SK-N-SH (cell line): ENCODE measurements at regions not wholly inside any gene's neighbourhood (a gene's known extent, or its start where the extent isn't known, plus 50 kb on each side); places are given as distances from the start of the nearest gene placed in this dataset.

Experiments
- CTCF ChIA-PET: fragments of 300-600, 350-600 bp; formaldehyde crosslinking; extraction: SDS; loops from one replicate; lab custom pipeline; 2021; lab: Yijun Ruan, JAX
- POLR2A ChIA-PET: fragments of 350-600 bp; sonication (Branson Sonifier 250); formaldehyde crosslinking; extraction: SDS; loops from one replicate; lab custom pipeline; 2020; ENCODE audit warnings: antibody characterized with exemption, inconsistent platforms; lab: Yijun Ruan, JAX
- DNase-seq: peaks from one replicate; pipeline ENCODE4 v3.0.0; 2012
- H2AFZ ChIP-seq: fragments of 200-600 bp; sonication (generic); 2 replicates; pipeline ENCODE4 v1.8.1; 2016; ENCODE audit warnings: antibody characterized with exemption, mild to moderate bottlenecking, low read depth
- H3F3A ChIP-seq: fragments of 200-600 bp; sonication (generic); replicated peaks from 2 replicates; pipeline ENCODE3; 2016; ENCODE audit warnings: antibody characterized with exemption, mild to moderate bottlenecking; ENCODE audit not compliant: insufficient read depth
- H3K27ac ChIP-seq, 2 experiments: fragments of 200-500 bp in 1 of 2; fragments of 200-600 bp in 1 of 2; sonication (Bioruptor generic) in 1 of 2; sonication (generic), shearing (Covaris generic) in 1 of 2; 2 replicates each; pipeline versions ENCODE4 v1.5.1 to v1.6.1; 2014 to 2016; ENCODE audit warnings: low read depth in 2 of 2, inconsistent platforms in 1 of 2, low read length in 1 of 2, mild to moderate bottlenecking in 1 of 2, mixed read lengths in 1 of 2
- H3K27me3 ChIP-seq: fragments of 200-600 bp; sonication (generic), shearing (Covaris generic); 2 replicates; pipeline ENCODE4 v1.6.1; 2016; ENCODE audit warnings: mixed run types; ENCODE audit not compliant: insufficient read depth
- H3K36me3 ChIP-seq, 2 experiments: fragments of 200-500 bp in 1 of 2; fragments of 200-600 bp in 1 of 2; sonication (Bioruptor generic) in 1 of 2; sonication (generic) in 1 of 2; replicated peaks in 1 of 2; 2 replicates each; pipeline versions ENCODE3 to v1.5.1; 2014 to 2016; ENCODE audit warnings: low read length in 1 of 2, mild to moderate bottlenecking in 1 of 2; ENCODE audit not compliant: insufficient read depth in 2 of 2, control insufficient read depth in 1 of 2
- H3K4me1 ChIP-seq, 2 experiments: fragments of 200-500 bp in 1 of 2; fragments of 200-600 bp in 1 of 2; sonication (Bioruptor generic) in 1 of 2; sonication (generic), shearing (Covaris generic) in 1 of 2; 2 replicates each; pipeline versions ENCODE4 v1.5.1 to v1.6.1; 2014 to 2016; ENCODE audit warnings: low read depth in 1 of 2, low read length in 1 of 2, mixed run types in 1 of 2; ENCODE audit not compliant: insufficient read depth in 2 of 2, control insufficient read depth in 1 of 2
- H3K4me2 ChIP-seq: fragments of 200-600 bp; sonication (generic), shearing (Covaris generic); 2 replicates; pipeline ENCODE4 v1.6.1; 2017; ENCODE audit warnings: mixed run types
- H3K4me3 ChIP-seq, 2 experiments: fragments of 200-500 bp in 1 of 2; fragments of 200-600 bp in 1 of 2; sonication (Bioruptor generic) in 1 of 2; sonication (generic), shearing (Covaris generic) in 1 of 2; 2 replicates each; pipeline versions ENCODE4 v1.5.1 to v1.8.1; 2014 to 2016; ENCODE audit warnings: low read depth in 2 of 2, inconsistent platforms in 1 of 2, low read length in 1 of 2, mild to moderate bottlenecking in 1 of 2, mixed read lengths in 1 of 2, moderate library complexity in 1 of 2
- H3K79me2 ChIP-seq: fragments of 200-600 bp; sonication (generic); 2 replicates; pipeline ENCODE4 v1.8.1; 2017; ENCODE audit warnings: mild to moderate bottlenecking; ENCODE audit not compliant: insufficient read depth
- H3K9ac ChIP-seq: fragments of 200-600 bp; sonication (generic); 2 replicates; pipeline ENCODE4 v1.6.1; 2017; ENCODE audit warnings: mixed run types
- H3K9me2 ChIP-seq: fragments of 200-600 bp; sonication (generic); 2 replicates; pipeline ENCODE4 v1.6.1; 2017; ENCODE audit warnings: mixed run types
- H3K9me3 ChIP-seq: fragments of 200-600 bp; sonication (generic); 2 replicates; pipeline ENCODE4 v1.6.1; 2017; ENCODE audit warnings: mixed run types, mild to moderate bottlenecking, moderate library complexity
- H4K20me1 ChIP-seq: fragments of 200-600 bp; sonication (generic); 2 replicates; pipeline ENCODE4 v1.6.1; 2017; ENCODE audit warnings: mild to moderate bottlenecking, mixed run types; ENCODE audit not compliant: insufficient read depth
- CHD2 ChIP-seq: fragments of 150-350 bp; IDR thresholded peaks from 2 replicates; pipeline ENCODE4 v1.6.1; 2018; ENCODE audit warnings: low read length; ENCODE audit not compliant: partially characterized antibody
- CTCF ChIP-seq: fragments of 200-600 bp; sonication (generic); IDR thresholded peaks from 2 replicates; pipeline ENCODE4 v1.6.1; 2017; ENCODE audit warnings: antibody characterized with exemption, mild to moderate bottlenecking, moderate library complexity
- EP300 ChIP-seq, 2 experiments: IDR thresholded peaks; 2 replicates each; pipeline versions ENCODE4 v1.4.0 to v1.6.1; 2012; ENCODE audit warnings: borderline replicate concordance in 1 of 2, low read depth in 1 of 2, low read length in 1 of 2
- EZH2phosphoT487 ChIP-seq: fragments of 200-600 bp; sonication (generic); IDR thresholded peaks from 2 replicates; pipeline ENCODE4 v1.6.1; 2017; ENCODE audit warnings: low read depth, mixed run types, mild to moderate bottlenecking, antibody characterized with exemption, moderate library complexity, borderline replicate concordance
- FOSL2 ChIP-seq: IDR thresholded peaks from 2 replicates; pipeline ENCODE4 v1.4.0; 2012; ENCODE audit warnings: low read depth, mild to moderate bottlenecking, moderate library complexity, borderline replicate concordance
- FOXJ3 ChIP-seq: sonication (generic); formaldehyde crosslinking; IDR thresholded peaks from 2 replicates; pipeline ENCODE4 v1.5.1; 2020; ENCODE audit warnings: mild to moderate bottlenecking, missing genetic modification reagents
- FOXM1 ChIP-seq: IDR thresholded peaks from 2 replicates; pipeline ENCODE4 v1.4.0; 2012; ENCODE audit warnings: low read depth, mild to moderate bottlenecking
- GATA2 ChIP-seq: sonication (generic); formaldehyde crosslinking; IDR thresholded peaks from 2 replicates; pipeline ENCODE4 v1.5.0; 2020; ENCODE audit warnings: mild to moderate bottlenecking, missing genetic modification reagents
- IRF3 ChIP-seq: fragments of 150-350 bp; IDR thresholded peaks from 2 replicates; pipeline ENCODE4 v1.6.1; 2016; ENCODE audit warnings: mild to moderate bottlenecking, low read depth, low read length
- JUND ChIP-seq: IDR thresholded peaks from 2 replicates; pipeline ENCODE4 v1.4.0; 2012
- MAX ChIP-seq: IDR thresholded peaks from 2 replicates; pipeline ENCODE4 v1.4.0; 2012; ENCODE audit warnings: low read depth
- MEF2A ChIP-seq: IDR thresholded peaks from 2 replicates; pipeline ENCODE4 v1.4.0; 2012; ENCODE audit warnings: low read depth, borderline replicate concordance
- MXI1 ChIP-seq: IDR thresholded peaks from 2 replicates; pipeline ENCODE4 v1.6.1; 2012; ENCODE audit warnings: mild to moderate bottlenecking, low read depth, low read length, improper control_type of control experiment
- NRF1 ChIP-seq: IDR thresholded peaks from 2 replicates; pipeline ENCODE4 v1.6.1; 2012; ENCODE audit warnings: low read depth, mild to moderate bottlenecking, low read length
- REST ChIP-seq: IDR thresholded peaks from 2 replicates; pipeline ENCODE4 v1.6.1; 2012; ENCODE audit warnings: mild to moderate bottlenecking, low read depth, low read length, moderate library complexity
- RXRA ChIP-seq: IDR thresholded peaks from 2 replicates; pipeline ENCODE4 v1.4.0; 2012; ENCODE audit warnings: low read depth, mild to moderate bottlenecking, borderline replicate concordance
- SIN3A ChIP-seq: IDR thresholded peaks from 2 replicates; pipeline ENCODE4 v1.6.1; 2012; ENCODE audit warnings: low read depth, mild to moderate bottlenecking, low read length, moderate library complexity, borderline replicate concordance
- TCF12 ChIP-seq: IDR thresholded peaks from 2 replicates; pipeline ENCODE4 v1.4.0; 2012
- USF1 ChIP-seq: IDR thresholded peaks from 2 replicates; pipeline ENCODE4 v1.4.0; 2012; ENCODE audit warnings: low read depth, borderline replicate concordance
- YY1 ChIP-seq: IDR thresholded peaks from 2 replicates; pipeline ENCODE4 v1.4.0; 2012; ENCODE audit warnings: low read depth, mild to moderate bottlenecking
- WGBS: methylation state at CpG from one replicate; pipeline ENCODE4 v1.1.6; 2017; ENCODE audit warnings: low lambda C conversion rate; 5-methylcytosine and 5-hydroxymethylcytosine counted together

- no peaks in the 10 kb centered on the region for H3K79me2 ChIP-seq
- H3K4me2 ChIP-seq: no peak overlapping the region
- no peaks in the 10 kb centered on the region for H3F3A ChIP-seq
- WGBS: 71% methylated on average over 2 of the region's 2 CpGs
- H3K9ac ChIP-seq: no peak overlapping the region
- H3K27ac ChIP-seq: no peak overlapping the region
- ChIA-PET POLR2A (no interaction called here), CTCF (no interaction called here)
- H2AFZ ChIP-seq: 0 out of 2 replicates have a peak overlapping the region, but pooled peaks have one; percentile 29
- H3K36me3 ChIP-seq: no peaks in the 10 kb centered on the region
- no peaks in the 10 kb centered on the region for H3K27me3 ChIP-seq
- H3K4me3 ChIP-seq: no peak overlapping the region
- H4K20me1 ChIP-seq: no peaks in the 10 kb centered on the region
- TF ChIP-seq NRF1 (no peak), SIN3A (no peak), CTCF (no peak), MEF2A (no peak), YY1 (no peak), RXRA (no peak), USF1 (no peak), EZH2phosphoT487 (no peak), JUND (no peak), FOSL2 (no peak)
- DNase-seq: no peak
- no peaks in the 10 kb centered on the region for H3K9me3 ChIP-seq
- H3K9me2 ChIP-seq: no peaks in the 10 kb centered on the region
- no peaks in the 10 kb centered on the region; a peak in 1 of 4 replicates for H3K4me1 ChIP-seq
These were observed 861.4 kb upstream of the RAG2 start for GRCh38 chr11:37459456-37459855.

- ChIA-PET POLR2A (no interaction called here), CTCF (no interaction called here)
- Histone ChIP-seq H3K27me3 (no peaks in the 10 kb centered on the region), H3K9me3 (no peaks in the 10 kb centered on the region), H3F3A (no peaks in the 10 kb centered on the region), H3K9me2 (no peaks in the 10 kb centered on the region), H2AFZ (no peak overlapping the region), H3K79me2 (no peaks in the 10 kb centered on the region), H3K36me3 (no peaks in the 10 kb centered on the region), H3K4me3 (no peak overlapping the region), H3K4me1 (no peaks in the 10 kb centered on the region; a peak in 1 of 4 replicates), H3K27ac (no peak overlapping the region), H3K9ac (no peak overlapping the region), H3K4me2 (no peak overlapping the region), H4K20me1 (no peaks in the 10 kb centered on the region)
- 67% methylated on average over 1 of the region's 1 CpG for WGBS
- DNase-seq: no peak
- TF ChIP-seq TCF12: no peak
- TF ChIP-seq IRF3: no peak
- TF ChIP-seq RXRA: no peak
- TF ChIP-seq EZH2phosphoT487: no peak
- no peak for TF ChIP-seq EP300 (IDR thresholded peaks at IDR 0.05; ENCODE audit: borderline replicate concordance in 1 of 2, low read depth in 1 of 2, low read length in 1 of 2)
- no peak for TF ChIP-seq CHD2
- no peak for TF ChIP-seq FOXM1
- TF ChIP-seq MAX: no peak
- no peak for TF ChIP-seq REST
- no peak for TF ChIP-seq GATA2 (CRISPR knock-in tag)
- no peak for TF ChIP-seq MXI1
- no peak for TF ChIP-seq FOXJ3 (CRISPR knock-in tag)
These were observed 858.7 kb upstream of the RAG2 start for GRCh38 chr11:37456746-37457145.
